Nephron progenitor cell (in vitro differentiated cells): ENCODE measurements at regions not wholly inside any gene's neighbourhood (a gene's known extent, or its start where the extent isn't known, plus 50 kb on each side); places are given as distances from the start of the nearest gene placed in this dataset.

Source experiments
- DNase-seq: peaks from one replicate; pipeline ENCODE4 v3.0.0; 2021
- H3K27ac Mint-ChIP-seq: 2 replicates; pipeline ENCODE4 v1.8.0; 2021; ENCODE audit warnings: mild to moderate bottlenecking, moderate library complexity, mixed read lengths
- H3K27me3 Mint-ChIP-seq: 2 replicates; pipeline ENCODE4 v1.8.0; 2021; ENCODE audit warnings: mild to moderate bottlenecking, low read depth, mixed read lengths; ENCODE audit not compliant: poor library complexity
- H3K36me3 Mint-ChIP-seq: 2 replicates; pipeline ENCODE4 v1.8.0; 2021; ENCODE audit warnings: low read depth, mixed read lengths
- H3K4me1 Mint-ChIP-seq: 2 replicates; pipeline ENCODE4 v1.8.0; 2021; ENCODE audit warnings: mixed read lengths
- H3K4me3 Mint-ChIP-seq: 2 replicates; pipeline ENCODE4 v1.8.0; 2021; ENCODE audit warnings: mild to moderate bottlenecking, moderate library complexity, mixed read lengths
- H3K9me3 Mint-ChIP-seq: 2 replicates; pipeline ENCODE4 v1.8.0; 2021; ENCODE audit warnings: mild to moderate bottlenecking, moderate library complexity, mixed read lengths
- TF ChIP-seq, protein P1 (sequence below): fragments of 200-600 bp; sonication (generic); IDR thresholded peaks from 2 replicates; pipeline ENCODE4 v1.5.0; 2021; ENCODE audit warnings: antibody characterized with exemption

- no peaks in the 10 kb centered on the region for H3K36me3 Mint-ChIP-seq
- H3K27me3 Mint-ChIP-seq = peaks cover 3% of the 10 kb centered on the region
- TF ChIP-seq, protein P1, sequence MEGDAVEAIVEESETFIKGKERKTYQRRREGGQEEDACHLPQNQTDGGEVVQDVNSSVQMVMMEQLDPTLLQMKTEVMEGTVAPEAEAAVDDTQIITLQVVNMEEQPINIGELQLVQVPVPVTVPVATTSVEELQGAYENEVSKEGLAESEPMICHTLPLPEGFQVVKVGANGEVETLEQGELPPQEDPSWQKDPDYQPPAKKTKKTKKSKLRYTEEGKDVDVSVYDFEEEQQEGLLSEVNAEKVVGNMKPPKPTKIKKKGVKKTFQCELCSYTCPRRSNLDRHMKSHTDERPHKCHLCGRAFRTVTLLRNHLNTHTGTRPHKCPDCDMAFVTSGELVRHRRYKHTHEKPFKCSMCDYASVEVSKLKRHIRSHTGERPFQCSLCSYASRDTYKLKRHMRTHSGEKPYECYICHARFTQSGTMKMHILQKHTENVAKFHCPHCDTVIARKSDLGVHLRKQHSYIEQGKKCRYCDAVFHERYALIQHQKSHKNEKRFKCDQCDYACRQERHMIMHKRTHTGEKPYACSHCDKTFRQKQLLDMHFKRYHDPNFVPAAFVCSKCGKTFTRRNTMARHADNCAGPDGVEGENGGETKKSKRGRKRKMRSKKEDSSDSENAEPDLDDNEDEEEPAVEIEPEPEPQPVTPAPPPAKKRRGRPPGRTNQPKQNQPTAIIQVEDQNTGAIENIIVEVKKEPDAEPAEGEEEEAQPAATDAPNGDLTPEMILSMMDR = no peak
- peaks cover 11% of the 10 kb centered on the region for H3K4me1 Mint-ChIP-seq
- H3K4me3 Mint-ChIP-seq = no peak overlapping the region
- DNase-seq = no peak
- H3K27ac Mint-ChIP-seq = no peak overlapping the region
- H3K9me3 Mint-ChIP-seq = no peaks in the 10 kb centered on the region
Measured at GRCh38 chr5:91668261-91668660, 285.1 kb upstream of the ARRDC3 start.

DNA sequence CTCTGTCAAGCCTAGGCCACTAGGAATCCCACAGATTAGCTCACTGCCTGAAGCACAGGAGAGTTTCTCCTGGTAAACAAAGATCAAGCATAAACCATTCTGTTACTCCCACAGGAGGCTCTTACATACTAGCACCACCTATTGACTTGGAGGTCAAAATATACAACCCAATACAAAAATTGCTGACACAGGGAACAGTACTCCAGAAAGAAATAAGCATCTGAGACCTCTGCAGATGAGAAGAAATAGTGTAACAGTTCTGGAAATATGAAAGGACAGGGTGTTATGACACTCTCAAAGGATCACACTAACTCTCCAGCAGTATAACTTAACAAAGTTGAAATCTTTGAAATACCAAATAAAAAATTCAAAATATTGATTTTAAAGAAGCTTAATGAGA, 269.6 kb upstream of the ARRDC3 start:
- H3K27me3 Mint-ChIP-seq = peaks cover 3% of the 10 kb centered on the region
- DNase-seq = no peak
- TF ChIP-seq, protein P1 = no peak
- no peaks in the 10 kb centered on the region for H3K4me1 Mint-ChIP-seq
- no peak overlapping the region for H3K4me3 Mint-ChIP-seq
- H3K36me3 Mint-ChIP-seq = peaks cover 4% of the 10 kb centered on the region
- no peak overlapping the region for H3K27ac Mint-ChIP-seq
- H3K9me3 Mint-ChIP-seq = peaks cover 55% of the 10 kb centered on the region

DNA sequence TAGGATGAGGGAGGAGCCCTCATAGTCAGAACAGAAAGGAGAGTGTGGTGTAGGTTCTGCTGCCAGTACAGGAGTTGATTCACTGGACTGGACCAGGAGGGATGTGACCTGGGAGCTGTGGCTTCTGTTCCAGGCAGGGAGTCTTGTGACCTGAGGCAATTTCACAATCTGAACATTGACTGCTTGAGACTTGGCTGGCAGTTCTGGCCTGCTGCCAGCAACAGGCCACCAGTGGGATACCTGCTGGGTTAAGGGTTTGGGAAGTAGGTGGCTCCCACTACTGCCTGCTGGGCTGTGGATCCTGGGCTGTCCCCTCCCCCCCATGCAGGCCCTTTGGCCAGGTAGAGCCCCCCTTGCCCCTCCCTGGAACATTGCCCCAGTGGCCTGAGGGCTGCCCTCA, 268.6 kb upstream of the ARRDC3 start:
- no peak for DNase-seq
- Mint-ChIP-seq H3K4me1 (no peaks in the 10 kb centered on the region), H3K4me3 (no peak overlapping the region), H3K36me3 (no peaks in the 10 kb centered on the region), H3K9me3 (peaks cover 46% of the 10 kb centered on the region), H3K27me3 (peaks cover 3% of the 10 kb centered on the region), H3K27ac (no peak overlapping the region)
- TF ChIP-seq, protein P1 = no peak

GRCh38 chr5:91645347-91645746, 262.2 kb upstream of the ARRDC3 start:
- Mint-ChIP-seq H3K4me1 (peaks cover 6% of the 10 kb centered on the region), H3K36me3 (no peaks in the 10 kb centered on the region), H3K4me3 (no peak overlapping the region), H3K27ac (no peak overlapping the region), H3K9me3 (no peaks in the 10 kb centered on the region), H3K27me3 (peaks cover 2% of the 10 kb centered on the region)
- TF ChIP-seq, protein P1 = no peak
- no peak for DNase-seq

DNA sequence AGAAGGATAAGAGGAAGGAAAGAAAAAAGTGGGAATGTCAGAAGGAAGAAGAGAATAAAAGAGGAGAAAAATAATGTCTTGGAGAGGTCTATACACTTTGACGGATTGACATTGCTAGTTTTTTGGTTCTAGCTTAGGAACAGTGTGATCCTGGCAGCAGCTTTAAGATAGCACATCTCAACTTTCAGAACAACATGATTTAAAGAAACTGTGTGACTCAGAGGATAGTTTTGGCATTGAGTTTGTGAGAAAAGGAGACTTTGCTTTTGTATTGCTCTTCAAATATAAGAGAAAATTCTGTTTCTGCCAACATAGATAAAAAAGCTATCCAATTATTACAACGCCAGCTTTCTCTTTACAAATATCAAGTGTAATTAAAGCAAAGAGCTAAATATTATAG, 260.7 kb upstream of the ARRDC3 start:
- H3K9me3 Mint-ChIP-seq = no peaks in the 10 kb centered on the region
- TF ChIP-seq, protein P1 = no peak
- H3K36me3 Mint-ChIP-seq = no peaks in the 10 kb centered on the region
- no peak overlapping the region for H3K4me3 Mint-ChIP-seq
- DNase-seq = no peak
- H3K27me3 Mint-ChIP-seq = peaks cover 2% of the 10 kb centered on the region
- H3K4me1 Mint-ChIP-seq = peaks cover 6% of the 10 kb centered on the region
- H3K27ac Mint-ChIP-seq = peak overlapping the region; percentile 8

DNA sequence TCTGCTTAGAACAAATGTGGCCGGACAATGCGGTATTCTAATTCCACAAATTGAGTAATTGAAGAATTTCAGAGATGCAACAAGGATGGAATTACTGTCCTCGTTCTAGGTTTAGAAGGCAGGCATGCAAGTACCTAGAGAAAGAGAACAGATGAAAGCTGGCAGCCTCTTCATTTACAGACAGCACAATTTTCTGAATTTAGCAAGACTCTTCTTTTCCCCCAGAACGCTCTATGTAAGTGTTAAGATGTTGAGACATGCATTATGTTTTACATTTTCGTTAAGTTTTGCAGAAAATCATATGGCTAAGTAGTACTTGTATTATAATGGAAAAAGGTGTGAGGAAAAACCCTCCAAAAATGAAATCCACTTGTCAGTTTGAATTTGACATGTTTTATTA, 259.5 kb upstream of the ARRDC3 start:
- Mint-ChIP-seq H3K4me1 (peaks cover 6% of the 10 kb centered on the region), H3K27ac (no peak overlapping the region), H3K4me3 (no peak overlapping the region), H3K9me3 (no peaks in the 10 kb centered on the region), H3K36me3 (no peaks in the 10 kb centered on the region), H3K27me3 (peaks cover 2% of the 10 kb centered on the region)
- TF ChIP-seq, protein P1 = no peak
- no peak for DNase-seq
